ENCODE measurements at regions not wholly inside any gene's neighbourhood (a gene's known extent, or its start where the extent isn't known, plus 50 kb on each side); places are given as distances from the start of the nearest gene placed in this dataset.
"Not testable (repeated sequence)": the region's sequence is repeated elsewhere in the genome, so short reads cannot be mapped to it uniquely, and the experiment has no call there.

- no peaks in the 10 kb centered on the region for H3K9me3 ChIP-seq (ENCODE audit: control insufficient read depth in 2 of 2, low read length in 2 of 2)
- H3K27me3 ChIP-seq (ENCODE audit: control insufficient read depth in 1 of 2, insufficient read depth in 2 of 2, low read length in 2 of 2), result peaks cover 6% of the 10 kb centered on the region in 2 donors
- H3K27ac ChIP-seq (ENCODE audit: low read length), result no peak overlapping the region
- no peak overlapping the region for H3K9ac ChIP-seq (ENCODE audit: low read length in 2 of 2)
- H3K36me3 ChIP-seq (ENCODE audit: control insufficient read depth in 2 of 2, insufficient read depth in 2 of 2, low read length in 2 of 2), result no peaks in the 10 kb centered on the region
- H3K4me3 ChIP-seq (ENCODE audit: low read length in 2 of 2), result no peak overlapping the region
- no peaks in the 10 kb centered on the region for H3K4me1 ChIP-seq (ENCODE audit: control insufficient read depth, insufficient read depth, low read length)
Observed at GRCh38 chr22:49403102-49403501, 424.6 kb downstream of the BRD1 start.

GRCh38 chr22:49402169-49402568 lies 425.5 kb downstream of the BRD1 start:
- peaks cover 6% of the 10 kb centered on the region in 2 donors for H3K27me3 ChIP-seq (ENCODE audit: control insufficient read depth in 1 of 2, insufficient read depth in 2 of 2, low read length in 2 of 2)
- H3K4me1 ChIP-seq (ENCODE audit: control insufficient read depth, insufficient read depth, low read length), result no peaks in the 10 kb centered on the region
- no peak overlapping the region for H3K9ac ChIP-seq (ENCODE audit: low read length in 2 of 2)
- H3K9me3 ChIP-seq (ENCODE audit: control insufficient read depth in 2 of 2, low read length in 2 of 2), result no peaks in the 10 kb centered on the region
- H3K27ac ChIP-seq (ENCODE audit: low read length), result no peak overlapping the region
- H3K4me3 ChIP-seq (ENCODE audit: low read length in 2 of 2), result no peak overlapping the region
- H3K36me3 ChIP-seq (ENCODE audit: control insufficient read depth in 2 of 2, insufficient read depth in 2 of 2, low read length in 2 of 2), result no peaks in the 10 kb centered on the region

- Histone ChIP-seq H3K9me3 (ENCODE audit: control insufficient read depth in 2 of 2, low read length in 2 of 2) (no peaks in the 10 kb centered on the region), H3K9ac (ENCODE audit: low read length in 2 of 2) (no peak overlapping the region), H3K4me3 (ENCODE audit: low read length in 2 of 2) (no peak overlapping the region), H3K36me3 (ENCODE audit: control insufficient read depth in 2 of 2, insufficient read depth in 2 of 2, low read length in 2 of 2) (no peaks in the 10 kb centered on the region), H3K27ac (ENCODE audit: low read length) (no peak overlapping the region), H3K27me3 (ENCODE audit: control insufficient read depth in 1 of 2, insufficient read depth in 2 of 2, low read length in 2 of 2) (peaks cover 2 to 6% of the 10 kb centered on the region in 2 donors), H3K4me1 (ENCODE audit: control insufficient read depth, insufficient read depth, low read length) (no peaks in the 10 kb centered on the region)
Observed at GRCh38 chr22:49400941-49401598, 426.6 kb downstream of the BRD1 start.

GRCh38 chr22:49400136-49400940 lies 427.3 kb downstream of the BRD1 start:
- no peak overlapping the region for H3K4me3 ChIP-seq (ENCODE audit: low read length in 2 of 2)
- H3K36me3 ChIP-seq (ENCODE audit: control insufficient read depth in 2 of 2, insufficient read depth in 2 of 2, low read length in 2 of 2), result no peaks in the 10 kb centered on the region
- H3K9me3 ChIP-seq (ENCODE audit: control insufficient read depth in 2 of 2, low read length in 2 of 2), result no peaks in the 10 kb centered on the region
- no peak overlapping the region for H3K27ac ChIP-seq (ENCODE audit: low read length)
- H3K9ac ChIP-seq (ENCODE audit: low read length in 2 of 2), result no peak overlapping the region
- no peaks in the 10 kb centered on the region for H3K4me1 ChIP-seq (ENCODE audit: control insufficient read depth, insufficient read depth, low read length)
- H3K27me3 ChIP-seq (ENCODE audit: control insufficient read depth in 1 of 2, insufficient read depth in 2 of 2, low read length in 2 of 2), result peaks cover 3 to 6% of the 10 kb centered on the region in 2 donors

- Histone ChIP-seq H3K9me3 (ENCODE audit: control insufficient read depth in 2 of 2, low read length in 2 of 2) (no peaks in the 10 kb centered on the region), H3K27ac (ENCODE audit: low read length) (no peak overlapping the region), H3K27me3 (ENCODE audit: control insufficient read depth in 1 of 2, insufficient read depth in 2 of 2, low read length in 2 of 2) (peaks cover 3 to 6% of the 10 kb centered on the region in 2 donors), H3K9ac (ENCODE audit: low read length in 2 of 2) (no peak overlapping the region), H3K4me3 (ENCODE audit: low read length in 2 of 2) (no peak overlapping the region), H3K36me3 (ENCODE audit: control insufficient read depth in 2 of 2, insufficient read depth in 2 of 2, low read length in 2 of 2) (no peaks in the 10 kb centered on the region), H3K4me1 (ENCODE audit: control insufficient read depth, insufficient read depth, low read length) (no peaks in the 10 kb centered on the region)
Observed at GRCh38 chr22:49398646-49399045, 429.0 kb downstream of the BRD1 start.

- Histone ChIP-seq H3K4me1 (ENCODE audit: control insufficient read depth, insufficient read depth, low read length) (no peaks in the 10 kb centered on the region), H3K9ac (ENCODE audit: low read length in 2 of 2) (no peak overlapping the region), H3K36me3 (ENCODE audit: control insufficient read depth in 2 of 2, insufficient read depth in 2 of 2, low read length in 2 of 2) (no peaks in the 10 kb centered on the region), H3K4me3 (ENCODE audit: low read length in 2 of 2) (no peak overlapping the region), H3K9me3 (ENCODE audit: control insufficient read depth in 2 of 2, low read length in 2 of 2) (no peaks in the 10 kb centered on the region), H3K27me3 (ENCODE audit: control insufficient read depth in 1 of 2, insufficient read depth in 2 of 2, low read length in 2 of 2) (peaks cover 6 to 8% of the 10 kb centered on the region in 2 donors), H3K27ac (ENCODE audit: low read length) (no peak overlapping the region)
Observed at GRCh38 chr22:49398115-49398514, 429.6 kb downstream of the BRD1 start.

GRCh38 chr22:49396817-49397216 lies 430.9 kb downstream of the BRD1 start:
- Histone ChIP-seq H3K36me3 (ENCODE audit: control insufficient read depth in 2 of 2, insufficient read depth in 2 of 2, low read length in 2 of 2) (no peaks in the 10 kb centered on the region), H3K4me3 (ENCODE audit: low read length in 2 of 2) (no peak overlapping the region), H3K27me3 (ENCODE audit: control insufficient read depth in 1 of 2, insufficient read depth in 2 of 2, low read length in 2 of 2) (peaks cover 7 to 14% of the 10 kb centered on the region in 2 donors), H3K4me1 (ENCODE audit: control insufficient read depth, insufficient read depth, low read length) (no peaks in the 10 kb centered on the region), H3K9ac (ENCODE audit: low read length in 2 of 2) (no peak overlapping the region), H3K27ac (ENCODE audit: low read length) (no peak overlapping the region), H3K9me3 (ENCODE audit: control insufficient read depth in 2 of 2, low read length in 2 of 2) (no peaks in the 10 kb centered on the region)

GRCh38 chr22:49395617-49396016 lies 432.1 kb downstream of the BRD1 start:
- Histone ChIP-seq H3K27ac (ENCODE audit: low read length) (no peak overlapping the region), H3K9ac (ENCODE audit: low read length in 2 of 2) (no peak overlapping the region), H3K36me3 (ENCODE audit: control insufficient read depth in 2 of 2, insufficient read depth in 2 of 2, low read length in 2 of 2) (no peaks in the 10 kb centered on the region), H3K27me3 (ENCODE audit: control insufficient read depth in 1 of 2, insufficient read depth in 2 of 2, low read length in 2 of 2) (peaks cover 11% of the 10 kb centered on the region in 2 donors), H3K4me1 (ENCODE audit: control insufficient read depth, insufficient read depth, low read length) (no peaks in the 10 kb centered on the region), H3K4me3 (ENCODE audit: low read length in 2 of 2) (no peak overlapping the region), H3K9me3 (ENCODE audit: control insufficient read depth in 2 of 2, low read length in 2 of 2) (no peaks in the 10 kb centered on the region)

GRCh38 chr22:49395062-49395461 lies 432.6 kb downstream of the BRD1 start:
- not testable (repeated sequence) for H3K4me1 ChIP-seq (ENCODE audit: control insufficient read depth, insufficient read depth, low read length); H3K9me3 ChIP-seq (ENCODE audit: control insufficient read depth in 2 of 2, low read length in 2 of 2); H3K4me3 ChIP-seq (ENCODE audit: low read length in 2 of 2); H3K27ac ChIP-seq (ENCODE audit: low read length); H3K9ac ChIP-seq (ENCODE audit: low read length in 2 of 2); H3K36me3 ChIP-seq (ENCODE audit: control insufficient read depth in 2 of 2, insufficient read depth in 2 of 2, low read length in 2 of 2)
- H3K27me3 ChIP-seq (ENCODE audit: control insufficient read depth in 1 of 2, insufficient read depth in 2 of 2, low read length in 2 of 2), result peaks cover 9 to 11% of the 10 kb centered on the region in 2 donors

- H3K27ac ChIP-seq (ENCODE audit: low read length), result no peak overlapping the region
- H3K9me3 ChIP-seq (ENCODE audit: control insufficient read depth in 2 of 2, low read length in 2 of 2), result no peaks in the 10 kb centered on the region
- no peak overlapping the region for H3K4me3 ChIP-seq (ENCODE audit: low read length in 2 of 2)
- H3K4me1 ChIP-seq (ENCODE audit: control insufficient read depth, insufficient read depth, low read length), result no peaks in the 10 kb centered on the region
- no peak overlapping the region for H3K9ac ChIP-seq (ENCODE audit: low read length in 2 of 2)
- peaks cover 9 to 11% of the 10 kb centered on the region in 2 donors for H3K27me3 ChIP-seq (ENCODE audit: control insufficient read depth in 1 of 2, insufficient read depth in 2 of 2, low read length in 2 of 2)
- no peaks in the 10 kb centered on the region for H3K36me3 ChIP-seq (ENCODE audit: control insufficient read depth in 2 of 2, insufficient read depth in 2 of 2, low read length in 2 of 2)
Observed at GRCh38 chr22:49394116-49394785, 433.4 kb downstream of the BRD1 start.

Data from stomach smooth muscle (tissue), 2 donors.